ENCODE measurements at regions not wholly inside any gene's neighbourhood (a gene's known extent, or its start where the extent isn't known, plus 50 kb on each side); places are given as distances from the start of the nearest gene placed in this dataset.

- DNase-seq (ENCODE audit: low spot score), result no peak
- Histone ChIP-seq H3K4me1 (ENCODE audit: control insufficient read depth in 2 of 2, insufficient read depth in 1 of 2, low read depth in 1 of 2, low read length in 2 of 2) (no peaks in the 10 kb centered on the region), H3K14ac (ENCODE audit: low read length) (no peak overlapping the region), H2AFZ (ENCODE audit: low read length) (peak overlapping the region; percentile 34), H3K23ac (ENCODE audit: low read depth, low read length, poor library complexity) (no peak overlapping the region), H3K9ac (ENCODE audit: low read depth, low read length, poor library complexity) (no peak overlapping the region), H2BK12ac (ENCODE audit: low read length) (no peak overlapping the region), H3K79me1 (ENCODE audit: low read depth, low read length) (no peaks in the 10 kb centered on the region), H3K4ac (ENCODE audit: low read length) (no peak overlapping the region), H4K8ac (ENCODE audit: low read depth, low read length) (no peak overlapping the region), H2BK120ac (ENCODE audit: low read depth, low read length) (no peak overlapping the region), H3K4me2 (ENCODE audit: insufficient read depth, low read length, poor library complexity, severe bottlenecking) (no peak overlapping the region), H3K4me3 (ENCODE audit: low read length in 2 of 2) (no peak overlapping the region), H4K91ac (ENCODE audit: low read depth, low read length, poor library complexity) (no peak overlapping the region), H2BK15ac (ENCODE audit: low read length) (no peak overlapping the region), H3K27me3 (ENCODE audit: control insufficient read depth in 3 of 3, insufficient read depth in 3 of 3, low read depth in 1 of 3, low read length in 3 of 3) (no peaks in the 10 kb centered on the region), H3K9me3 (replicated peaks in 1 of 2; ENCODE audit: control insufficient read depth in 2 of 2, insufficient read depth in 1 of 2, low read depth in 1 of 2, low read length in 2 of 2) (no peaks in the 10 kb centered on the region), H2AK5ac (ENCODE audit: low read depth, low read length) (no peak overlapping the region), H3K27ac (replicated peaks; ENCODE audit: low read length) (no peak overlapping the region), H3K18ac (ENCODE audit: low read length) (no peak overlapping the region), H2BK5ac (ENCODE audit: low read length) (no peak overlapping the region), H3K36me3 (replicated peaks in 1 of 2; ENCODE audit: control insufficient read depth in 2 of 2, insufficient read depth in 2 of 2, low read length in 2 of 2) (no peaks in the 10 kb centered on the region)
- no CpG with 5 or more reads among the region's 2 CpGs for WGBS, 2 donors (ENCODE audit: extremely low coverage in 2 of 2, insufficient read length in 2 of 2, insufficient replicate concordance in 1 of 2)
Measured at GRCh38 chr4:157838366-157838765, 334.5 kb downstream of the GASK1B start.

- no peak overlapping the region for H2AK5ac ChIP-seq (ENCODE audit: low read depth, low read length)
- no peak overlapping the region for H3K9ac ChIP-seq (ENCODE audit: low read depth, low read length, poor library complexity)
- no peak for DNase-seq (ENCODE audit: low spot score)
- H2BK12ac ChIP-seq (ENCODE audit: low read length), result no peak overlapping the region
- H3K9me3 ChIP-seq (replicated peaks in 1 of 2; ENCODE audit: control insufficient read depth in 2 of 2, insufficient read depth in 1 of 2, low read depth in 1 of 2, low read length in 2 of 2), result no peaks in the 10 kb centered on the region
- no peaks in the 10 kb centered on the region for H3K36me3 ChIP-seq (replicated peaks in 1 of 2; ENCODE audit: control insufficient read depth in 2 of 2, insufficient read depth in 2 of 2, low read length in 2 of 2)
- H2BK15ac ChIP-seq (ENCODE audit: low read length), result no peak overlapping the region
- no peak overlapping the region for H2BK120ac ChIP-seq (ENCODE audit: low read depth, low read length)
- no peak overlapping the region for H3K14ac ChIP-seq (ENCODE audit: low read length)
- H3K4me1 ChIP-seq (ENCODE audit: control insufficient read depth in 2 of 2, insufficient read depth in 1 of 2, low read depth in 1 of 2, low read length in 2 of 2), result no peaks in the 10 kb centered on the region
- H3K27ac ChIP-seq (replicated peaks; ENCODE audit: low read length), result no peak overlapping the region
- no peak overlapping the region for H3K18ac ChIP-seq (ENCODE audit: low read length)
- no peak overlapping the region for H3K23ac ChIP-seq (ENCODE audit: low read depth, low read length, poor library complexity)
- H3K27me3 ChIP-seq (ENCODE audit: control insufficient read depth in 3 of 3, insufficient read depth in 3 of 3, low read depth in 1 of 3, low read length in 3 of 3), result no peaks in the 10 kb centered on the region
- H3K4ac ChIP-seq (ENCODE audit: low read length), result no peak overlapping the region
- no peak overlapping the region for H2AFZ ChIP-seq (ENCODE audit: low read length)
- no peak overlapping the region for H3K4me3 ChIP-seq (ENCODE audit: low read length in 2 of 2)
- WGBS, 2 donors (ENCODE audit: extremely low coverage in 2 of 2, insufficient read length in 2 of 2, insufficient replicate concordance in 1 of 2), result no CpG with 5 or more reads among the region's 3 CpGs
- H3K79me1 ChIP-seq (ENCODE audit: low read depth, low read length), result no peaks in the 10 kb centered on the region
- no peak overlapping the region for H3K4me2 ChIP-seq (ENCODE audit: insufficient read depth, low read length, poor library complexity, severe bottlenecking)
- H4K91ac ChIP-seq (ENCODE audit: low read depth, low read length, poor library complexity), result no peak overlapping the region
- no peak overlapping the region for H2BK5ac ChIP-seq (ENCODE audit: low read length)
- H4K8ac ChIP-seq (ENCODE audit: low read depth, low read length), result no peak overlapping the region
Measured at GRCh38 chr4:157837071-157837703, 335.6 kb downstream of the GASK1B start.

- H3K23ac ChIP-seq (ENCODE audit: low read depth, low read length, poor library complexity), result no peak overlapping the region
- no peaks in the 10 kb centered on the region for H3K9me3 ChIP-seq (replicated peaks in 1 of 2; ENCODE audit: control insufficient read depth in 2 of 2, insufficient read depth in 1 of 2, low read depth in 1 of 2, low read length in 2 of 2)
- H2BK15ac ChIP-seq (ENCODE audit: low read length), result no peak overlapping the region
- H2BK120ac ChIP-seq (ENCODE audit: low read depth, low read length), result no peak overlapping the region
- no peak overlapping the region for H3K4me3 ChIP-seq (ENCODE audit: low read length in 2 of 2)
- no peak overlapping the region for H4K91ac ChIP-seq (ENCODE audit: low read depth, low read length, poor library complexity)
- H2BK5ac ChIP-seq (ENCODE audit: low read length), result no peak overlapping the region
- H2BK12ac ChIP-seq (ENCODE audit: low read length), result no peak overlapping the region
- H3K4me1 ChIP-seq (ENCODE audit: control insufficient read depth in 2 of 2, insufficient read depth in 1 of 2, low read depth in 1 of 2, low read length in 2 of 2), result no peaks in the 10 kb centered on the region
- H2AK5ac ChIP-seq (ENCODE audit: low read depth, low read length), result no peak overlapping the region
- DNase-seq (ENCODE audit: low spot score), result no peak
- no peak overlapping the region for H3K4ac ChIP-seq (ENCODE audit: low read length)
- H3K14ac ChIP-seq (ENCODE audit: low read length), result no peak overlapping the region
- WGBS, 2 donors (ENCODE audit: extremely low coverage in 2 of 2, insufficient read length in 2 of 2, insufficient replicate concordance in 1 of 2), result no CpG with 5 or more reads among the region's 1 CpG
- H3K36me3 ChIP-seq (replicated peaks in 1 of 2; ENCODE audit: control insufficient read depth in 2 of 2, insufficient read depth in 2 of 2, low read length in 2 of 2), result no peaks in the 10 kb centered on the region
- no peaks in the 10 kb centered on the region for H3K27me3 ChIP-seq (ENCODE audit: control insufficient read depth in 3 of 3, insufficient read depth in 3 of 3, low read depth in 1 of 3, low read length in 3 of 3)
- H3K4me2 ChIP-seq (ENCODE audit: insufficient read depth, low read length, poor library complexity, severe bottlenecking), result no peak overlapping the region
- H3K79me1 ChIP-seq (ENCODE audit: low read depth, low read length), result no peaks in the 10 kb centered on the region
- H3K27ac ChIP-seq (replicated peaks; ENCODE audit: low read length), result no peak overlapping the region
- H3K9ac ChIP-seq (ENCODE audit: low read depth, low read length, poor library complexity), result no peak overlapping the region
- no peak overlapping the region for H3K18ac ChIP-seq (ENCODE audit: low read length)
- no peak overlapping the region for H4K8ac ChIP-seq (ENCODE audit: low read depth, low read length)
- H2AFZ ChIP-seq (ENCODE audit: low read length), result no peak overlapping the region
Measured at GRCh38 chr4:157832596-157832995, 340.2 kb downstream of the GASK1B start.

GRCh38 chr4:157824021-157824420, 348.8 kb downstream of the GASK1B start:
- no peaks in the 10 kb centered on the region for H3K4me1 ChIP-seq (ENCODE audit: control insufficient read depth in 2 of 2, insufficient read depth in 1 of 2, low read depth in 1 of 2, low read length in 2 of 2)

More at GRCh38 chr4:157824021-157824420, 348.8 kb downstream of the GASK1B start:
- Histone ChIP-seq H2BK15ac (ENCODE audit: low read length) (no peak overlapping the region), H3K4me2 (ENCODE audit: insufficient read depth, low read length, poor library complexity, severe bottlenecking) (no peak overlapping the region), H3K79me1 (ENCODE audit: low read depth, low read length) (no peaks in the 10 kb centered on the region), H4K8ac (ENCODE audit: low read depth, low read length) (no peak overlapping the region), H3K27ac (replicated peaks; ENCODE audit: low read length) (no peak overlapping the region), H2BK5ac (ENCODE audit: low read length) (no peak overlapping the region), H4K91ac (ENCODE audit: low read depth, low read length, poor library complexity) (no peak overlapping the region), H3K23ac (ENCODE audit: low read depth, low read length, poor library complexity) (no peak overlapping the region), H3K27me3 (ENCODE audit: control insufficient read depth in 3 of 3, insufficient read depth in 3 of 3, low read depth in 1 of 3, low read length in 3 of 3) (no peaks in the 10 kb centered on the region), H2AK5ac (ENCODE audit: low read depth, low read length) (no peak overlapping the region), H3K9me3 (replicated peaks in 1 of 2; ENCODE audit: control insufficient read depth in 2 of 2, insufficient read depth in 1 of 2, low read depth in 1 of 2, low read length in 2 of 2) (peaks cover 0 to 1% of the 10 kb centered on the region in 2 donors), H3K9ac (ENCODE audit: low read depth, low read length, poor library complexity) (no peak overlapping the region), H2AFZ (ENCODE audit: low read length) (no peak overlapping the region), H3K18ac (ENCODE audit: low read length) (peak overlapping the region; percentile 48), H2BK12ac (ENCODE audit: low read length) (no peak overlapping the region), H3K36me3 (replicated peaks in 1 of 2; ENCODE audit: control insufficient read depth in 2 of 2, insufficient read depth in 2 of 2, low read length in 2 of 2) (no peaks in the 10 kb centered on the region), H3K4me3 (ENCODE audit: low read length in 2 of 2) (no peak overlapping the region), H2BK120ac (ENCODE audit: low read depth, low read length) (no peak overlapping the region), H3K14ac (ENCODE audit: low read length) (no peak overlapping the region), H3K4ac (ENCODE audit: low read length) (no peak overlapping the region)
- WGBS, 2 donors (ENCODE audit: extremely low coverage in 2 of 2, insufficient read length in 2 of 2, insufficient replicate concordance in 1 of 2), result no CpG with 5 or more reads among the region's 8 CpGs
- no peak for DNase-seq (ENCODE audit: low spot score)
